ENCODE measurements at regions not wholly inside any gene's neighbourhood (a gene's known extent, or its start where the extent isn't known, plus 50 kb on each side); places are given as distances from the start of the nearest gene placed in this dataset.

- no peaks in the 10 kb centered on the region for H3K27me3 ChIP-seq (ENCODE audit: control insufficient read depth, insufficient read depth, low read length)
- no peak for ATAC-seq
- no TSS peak for BruUV-seq (replicated peaks)
- H3K4me3 ChIP-seq (ENCODE audit: low read depth in 2 of 2, low read length in 2 of 2), result no peak overlapping the region
- CTCF ChIA-PET, result no interaction called here
- intact Hi-C loops (cut with micrococcal nuclease; ENCODE audit: unreplicated experiment) (no loop called here), in situ Hi-C loops (cut with HindIII; ENCODE audit: low pct_unique_long_range_greater_than_20kb, low sequenced_read_pairs) (no loop called here)
- H3K4me1 ChIP-seq (ENCODE audit: control insufficient read depth, insufficient read depth, low read length), result no peaks in the 10 kb centered on the region
- no peak overlapping the region for H3K27ac ChIP-seq (ENCODE audit: low read length)
- TF ChIP-seq, protein P1, sequence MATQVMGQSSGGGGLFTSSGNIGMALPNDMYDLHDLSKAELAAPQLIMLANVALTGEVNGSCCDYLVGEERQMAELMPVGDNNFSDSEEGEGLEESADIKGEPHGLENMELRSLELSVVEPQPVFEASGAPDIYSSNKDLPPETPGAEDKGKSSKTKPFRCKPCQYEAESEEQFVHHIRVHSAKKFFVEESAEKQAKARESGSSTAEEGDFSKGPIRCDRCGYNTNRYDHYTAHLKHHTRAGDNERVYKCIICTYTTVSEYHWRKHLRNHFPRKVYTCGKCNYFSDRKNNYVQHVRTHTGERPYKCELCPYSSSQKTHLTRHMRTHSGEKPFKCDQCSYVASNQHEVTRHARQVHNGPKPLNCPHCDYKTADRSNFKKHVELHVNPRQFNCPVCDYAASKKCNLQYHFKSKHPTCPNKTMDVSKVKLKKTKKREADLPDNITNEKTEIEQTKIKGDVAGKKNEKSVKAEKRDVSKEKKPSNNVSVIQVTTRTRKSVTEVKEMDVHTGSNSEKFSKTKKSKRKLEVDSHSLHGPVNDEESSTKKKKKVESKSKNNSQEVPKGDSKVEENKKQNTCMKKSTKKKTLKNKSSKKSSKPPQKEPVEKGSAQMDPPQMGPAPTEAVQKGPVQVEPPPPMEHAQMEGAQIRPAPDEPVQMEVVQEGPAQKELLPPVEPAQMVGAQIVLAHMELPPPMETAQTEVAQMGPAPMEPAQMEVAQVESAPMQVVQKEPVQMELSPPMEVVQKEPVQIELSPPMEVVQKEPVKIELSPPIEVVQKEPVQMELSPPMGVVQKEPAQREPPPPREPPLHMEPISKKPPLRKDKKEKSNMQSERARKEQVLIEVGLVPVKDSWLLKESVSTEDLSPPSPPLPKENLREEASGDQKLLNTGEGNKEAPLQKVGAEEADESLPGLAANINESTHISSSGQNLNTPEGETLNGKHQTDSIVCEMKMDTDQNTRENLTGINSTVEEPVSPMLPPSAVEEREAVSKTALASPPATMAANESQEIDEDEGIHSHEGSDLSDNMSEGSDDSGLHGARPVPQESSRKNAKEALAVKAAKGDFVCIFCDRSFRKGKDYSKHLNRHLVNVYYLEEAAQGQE (IDR thresholded peaks at IDR 0.05; ENCODE audit: insufficient read depth in 1 of 2, low read depth in 2 of 2, low read length in 1 of 2), result no peak
- TF ChIP-seq, protein P2, sequence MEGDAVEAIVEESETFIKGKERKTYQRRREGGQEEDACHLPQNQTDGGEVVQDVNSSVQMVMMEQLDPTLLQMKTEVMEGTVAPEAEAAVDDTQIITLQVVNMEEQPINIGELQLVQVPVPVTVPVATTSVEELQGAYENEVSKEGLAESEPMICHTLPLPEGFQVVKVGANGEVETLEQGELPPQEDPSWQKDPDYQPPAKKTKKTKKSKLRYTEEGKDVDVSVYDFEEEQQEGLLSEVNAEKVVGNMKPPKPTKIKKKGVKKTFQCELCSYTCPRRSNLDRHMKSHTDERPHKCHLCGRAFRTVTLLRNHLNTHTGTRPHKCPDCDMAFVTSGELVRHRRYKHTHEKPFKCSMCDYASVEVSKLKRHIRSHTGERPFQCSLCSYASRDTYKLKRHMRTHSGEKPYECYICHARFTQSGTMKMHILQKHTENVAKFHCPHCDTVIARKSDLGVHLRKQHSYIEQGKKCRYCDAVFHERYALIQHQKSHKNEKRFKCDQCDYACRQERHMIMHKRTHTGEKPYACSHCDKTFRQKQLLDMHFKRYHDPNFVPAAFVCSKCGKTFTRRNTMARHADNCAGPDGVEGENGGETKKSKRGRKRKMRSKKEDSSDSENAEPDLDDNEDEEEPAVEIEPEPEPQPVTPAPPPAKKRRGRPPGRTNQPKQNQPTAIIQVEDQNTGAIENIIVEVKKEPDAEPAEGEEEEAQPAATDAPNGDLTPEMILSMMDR (IDR thresholded peaks at IDR 0.05), result peak; percentile 32
- no peak for TF ChIP-seq SIN3A (IDR thresholded peaks at IDR 0.05; ENCODE audit: borderline replicate concordance, insufficient read depth, low read depth, low read length)
- POLR2A ChIA-PET, result no interaction called here
- H3K36me3 ChIP-seq (ENCODE audit: control insufficient read depth, insufficient read depth, low read length), result no peaks in the 10 kb centered on the region
- H3K9me3 ChIP-seq (ENCODE audit: control insufficient read depth, insufficient read depth, low read depth, low read length), result no peaks in the 10 kb centered on the region
- no peak for DNase-seq (ENCODE audit: low read depth, low spot score)
These were observed 111.9 kb upstream of the C21orf91 start for GRCh38 chr21:17931080-17931479.

DNA sequence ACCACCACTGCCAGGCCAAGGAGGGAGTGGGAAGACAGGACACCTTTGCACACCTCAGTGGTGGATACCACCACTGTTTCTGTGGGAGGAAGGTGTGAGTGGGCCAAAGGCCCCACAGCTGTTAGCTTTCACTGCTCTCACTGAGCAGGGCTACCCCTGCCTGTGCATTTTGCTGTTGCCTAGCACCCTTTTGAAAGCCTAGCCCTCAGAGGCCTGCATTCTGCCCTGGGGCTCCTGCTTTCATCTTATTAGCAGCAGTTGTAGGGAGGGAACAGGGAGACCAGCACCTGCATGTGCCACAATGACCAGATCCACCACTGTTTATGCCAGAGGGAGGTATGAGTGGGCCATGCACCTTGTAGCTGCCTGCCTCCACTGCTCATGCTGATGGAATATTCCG lies 110.9 kb upstream of the C21orf91 start:
- ATAC-seq, result no peak

More for the DNA sequence above, 110.9 kb upstream of the C21orf91 start:
- TF ChIP-seq POLR2AphosphoS5 (IDR thresholded peaks at IDR 0.05; ENCODE audit: low read depth, low read length), result no peak
- TF ChIP-seq, protein P1 (IDR thresholded peaks at IDR 0.05; ENCODE audit: insufficient read depth in 1 of 2, low read depth in 2 of 2, low read length in 1 of 2), result no peak
- no peak for TF ChIP-seq TCF7L2 (IDR thresholded peaks at IDR 0.05; ENCODE audit: low read depth, low read length)
- no peak for TF ChIP-seq SIN3A (IDR thresholded peaks at IDR 0.05; ENCODE audit: borderline replicate concordance, insufficient read depth, low read depth, low read length)
- TF ChIP-seq, protein P2 (IDR thresholded peaks at IDR 0.05), result no peak
- intact Hi-C loops (cut with micrococcal nuclease; ENCODE audit: unreplicated experiment), result no loop called here
- Histone ChIP-seq H3K4me1 (ENCODE audit: control insufficient read depth, insufficient read depth, low read length) (no peaks in the 10 kb centered on the region), H3K36me3 (ENCODE audit: control insufficient read depth, insufficient read depth, low read length) (no peaks in the 10 kb centered on the region), H3K9me3 (ENCODE audit: control insufficient read depth, insufficient read depth, low read depth, low read length) (no peaks in the 10 kb centered on the region), H3K27me3 (ENCODE audit: control insufficient read depth, insufficient read depth, low read length) (no peaks in the 10 kb centered on the region), H3K27ac (ENCODE audit: low read length) (no peak overlapping the region), H3K4me3 (ENCODE audit: low read depth in 2 of 2, low read length in 2 of 2) (no peak overlapping the region)
- DNase-seq (ENCODE audit: low read depth, low spot score), result no peak
- ChIA-PET CTCF (no interaction called here), POLR2A (no interaction called here)
- in situ Hi-C loops (cut with HindIII; ENCODE audit: low pct_unique_long_range_greater_than_20kb, low sequenced_read_pairs), result no loop called here
- BruUV-seq (replicated peaks), result no TSS peak
